DOHH2 (cell line): ENCODE measurements at regions not wholly inside any gene's neighbourhood (a gene's known extent, or its start where the extent isn't known, plus 50 kb on each side); places are given as distances from the start of the nearest gene placed in this dataset.

ENCODE experiments used
- CTCF ChIP-seq: fragments of 200-600 bp; sonication (generic); IDR thresholded peaks from one replicate; pipeline ENCODE4 v1.5.1; 2014; ENCODE audit warnings: antibody characterized with exemption, mild to moderate bottlenecking, low read depth, low read length; ENCODE audit not compliant: poor library complexity, severe bottlenecking
- EZH2phosphoT487 ChIP-seq: fragments of 200-600 bp; sonication (generic); IDR thresholded peaks from 2 replicates; pipeline ENCODE4 v1.6.1; 2017; ENCODE audit warnings: borderline replicate concordance, mild to moderate bottlenecking, antibody characterized with exemption, low read length, moderate library complexity, mixed read lengths

GRCh38 chr6:120947111-120947510, 387.2 kb downstream of the TBC1D32 start:
- TF ChIP-seq CTCF, result no peak
- TF ChIP-seq EZH2phosphoT487, result no peak
